ENCODE measurements at regions not wholly inside any gene's neighbourhood (a gene's known extent, or its start where the extent isn't known, plus 50 kb on each side); places are given as distances from the start of the nearest gene placed in this dataset.

DNA sequence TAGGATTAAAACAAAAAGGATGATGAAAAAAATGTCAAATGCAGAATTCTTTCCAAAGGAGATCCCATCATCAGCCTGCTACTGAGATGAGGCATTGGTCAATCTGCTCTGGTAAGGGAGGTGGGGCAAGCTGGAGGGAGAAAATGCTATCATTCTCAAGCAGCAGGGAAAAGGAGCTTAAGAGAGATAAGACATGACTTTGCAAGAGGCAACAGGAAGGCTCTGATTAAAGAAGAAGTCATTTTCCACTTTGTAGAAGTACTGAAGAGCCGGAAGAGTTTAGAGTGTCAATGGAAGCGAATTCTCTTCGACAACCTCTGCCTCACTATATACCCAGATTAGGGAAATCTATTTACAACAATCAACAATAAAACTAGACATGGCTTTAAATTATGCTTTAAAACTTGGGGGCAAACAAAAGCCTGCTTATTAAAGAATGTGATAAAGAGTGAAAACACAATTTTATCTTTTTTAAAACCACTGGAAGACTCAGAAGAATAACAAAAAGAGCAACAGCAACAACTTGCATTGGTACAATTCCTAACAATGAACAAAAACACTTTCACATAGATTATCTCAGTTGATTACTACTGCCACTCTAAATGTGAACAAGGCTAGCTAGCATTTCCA, 81.8 kb upstream of the NANOGP8 start:
- TF ChIP-seq GABPA (IDR thresholded peaks at IDR 0.05; ENCODE audit: low read depth) (no peak), SPI1 (IDR thresholded peaks at IDR 0.05; ENCODE audit: borderline replicate concordance, low read depth) (no peak), POLR2AphosphoS5 (IDR thresholded peaks at IDR 0.05; ENCODE audit: low read depth) (no peak)
- TF ChIP-seq, protein P1, sequence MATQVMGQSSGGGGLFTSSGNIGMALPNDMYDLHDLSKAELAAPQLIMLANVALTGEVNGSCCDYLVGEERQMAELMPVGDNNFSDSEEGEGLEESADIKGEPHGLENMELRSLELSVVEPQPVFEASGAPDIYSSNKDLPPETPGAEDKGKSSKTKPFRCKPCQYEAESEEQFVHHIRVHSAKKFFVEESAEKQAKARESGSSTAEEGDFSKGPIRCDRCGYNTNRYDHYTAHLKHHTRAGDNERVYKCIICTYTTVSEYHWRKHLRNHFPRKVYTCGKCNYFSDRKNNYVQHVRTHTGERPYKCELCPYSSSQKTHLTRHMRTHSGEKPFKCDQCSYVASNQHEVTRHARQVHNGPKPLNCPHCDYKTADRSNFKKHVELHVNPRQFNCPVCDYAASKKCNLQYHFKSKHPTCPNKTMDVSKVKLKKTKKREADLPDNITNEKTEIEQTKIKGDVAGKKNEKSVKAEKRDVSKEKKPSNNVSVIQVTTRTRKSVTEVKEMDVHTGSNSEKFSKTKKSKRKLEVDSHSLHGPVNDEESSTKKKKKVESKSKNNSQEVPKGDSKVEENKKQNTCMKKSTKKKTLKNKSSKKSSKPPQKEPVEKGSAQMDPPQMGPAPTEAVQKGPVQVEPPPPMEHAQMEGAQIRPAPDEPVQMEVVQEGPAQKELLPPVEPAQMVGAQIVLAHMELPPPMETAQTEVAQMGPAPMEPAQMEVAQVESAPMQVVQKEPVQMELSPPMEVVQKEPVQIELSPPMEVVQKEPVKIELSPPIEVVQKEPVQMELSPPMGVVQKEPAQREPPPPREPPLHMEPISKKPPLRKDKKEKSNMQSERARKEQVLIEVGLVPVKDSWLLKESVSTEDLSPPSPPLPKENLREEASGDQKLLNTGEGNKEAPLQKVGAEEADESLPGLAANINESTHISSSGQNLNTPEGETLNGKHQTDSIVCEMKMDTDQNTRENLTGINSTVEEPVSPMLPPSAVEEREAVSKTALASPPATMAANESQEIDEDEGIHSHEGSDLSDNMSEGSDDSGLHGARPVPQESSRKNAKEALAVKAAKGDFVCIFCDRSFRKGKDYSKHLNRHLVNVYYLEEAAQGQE (IDR thresholded peaks at IDR 0.05; ENCODE audit: insufficient replicate concordance, low read depth) = no peak
- TF ChIP-seq, protein P2, sequence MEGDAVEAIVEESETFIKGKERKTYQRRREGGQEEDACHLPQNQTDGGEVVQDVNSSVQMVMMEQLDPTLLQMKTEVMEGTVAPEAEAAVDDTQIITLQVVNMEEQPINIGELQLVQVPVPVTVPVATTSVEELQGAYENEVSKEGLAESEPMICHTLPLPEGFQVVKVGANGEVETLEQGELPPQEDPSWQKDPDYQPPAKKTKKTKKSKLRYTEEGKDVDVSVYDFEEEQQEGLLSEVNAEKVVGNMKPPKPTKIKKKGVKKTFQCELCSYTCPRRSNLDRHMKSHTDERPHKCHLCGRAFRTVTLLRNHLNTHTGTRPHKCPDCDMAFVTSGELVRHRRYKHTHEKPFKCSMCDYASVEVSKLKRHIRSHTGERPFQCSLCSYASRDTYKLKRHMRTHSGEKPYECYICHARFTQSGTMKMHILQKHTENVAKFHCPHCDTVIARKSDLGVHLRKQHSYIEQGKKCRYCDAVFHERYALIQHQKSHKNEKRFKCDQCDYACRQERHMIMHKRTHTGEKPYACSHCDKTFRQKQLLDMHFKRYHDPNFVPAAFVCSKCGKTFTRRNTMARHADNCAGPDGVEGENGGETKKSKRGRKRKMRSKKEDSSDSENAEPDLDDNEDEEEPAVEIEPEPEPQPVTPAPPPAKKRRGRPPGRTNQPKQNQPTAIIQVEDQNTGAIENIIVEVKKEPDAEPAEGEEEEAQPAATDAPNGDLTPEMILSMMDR (IDR thresholded peaks at IDR 0.05; ENCODE audit: insufficient read depth, low read length) = no peak
- no peak for DNase-seq (ENCODE audit: low read depth in 1 of 2, low spot score in 1 of 2)
- H3K27ac ChIP-seq (replicated peaks) = no peak overlapping the region

DNA sequence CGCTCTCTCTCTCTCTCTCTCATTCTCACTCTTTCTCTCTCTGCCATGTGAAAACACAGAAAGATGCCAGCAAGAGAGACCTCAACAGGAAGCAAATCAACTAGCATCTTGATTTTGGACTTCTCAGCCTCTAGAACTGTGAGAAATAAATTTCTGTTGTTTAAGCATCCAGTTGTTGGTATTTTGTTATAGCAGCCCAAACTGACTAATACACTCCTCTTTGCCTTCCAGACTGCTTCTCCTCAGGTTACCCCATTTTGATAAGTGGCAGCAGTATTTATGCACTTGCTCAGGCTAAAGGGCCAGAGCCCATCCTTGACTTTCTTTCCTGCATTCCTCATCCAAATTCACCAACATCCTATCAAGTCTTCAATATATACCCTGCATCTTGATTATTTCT, 76.6 kb upstream of the NANOGP8 start:
- Histone ChIP-seq H3K4me3 (replicated peaks; ENCODE audit: insufficient read depth, low read length) (no peak overlapping the region), H3K27ac (replicated peaks) (no peak overlapping the region), H3K27me3 (ENCODE audit: insufficient read depth, poor library complexity, severe bottlenecking) (no peaks in the 10 kb centered on the region)
- TF ChIP-seq, protein P1 (IDR thresholded peaks at IDR 0.05; ENCODE audit: insufficient replicate concordance, low read depth) = no peak
- TF ChIP-seq GABPA (IDR thresholded peaks at IDR 0.05; ENCODE audit: low read depth) (no peak), POLR2AphosphoS5 (IDR thresholded peaks at IDR 0.05; ENCODE audit: low read depth) (no peak), SPI1 (IDR thresholded peaks at IDR 0.05; ENCODE audit: borderline replicate concordance, low read depth) (no peak)
- TF ChIP-seq, protein P2 (IDR thresholded peaks at IDR 0.05; ENCODE audit: insufficient read depth, low read length) = no peak
- DNase-seq (ENCODE audit: low read depth in 1 of 2, low spot score in 1 of 2) = no peak

More for the DNA sequence above, 81.8 kb upstream of the NANOGP8 start:
- Histone ChIP-seq H3K4me3 (replicated peaks; ENCODE audit: insufficient read depth, low read length) (no peak overlapping the region), H3K27me3 (ENCODE audit: insufficient read depth, poor library complexity, severe bottlenecking) (no peaks in the 10 kb centered on the region)

DNA sequence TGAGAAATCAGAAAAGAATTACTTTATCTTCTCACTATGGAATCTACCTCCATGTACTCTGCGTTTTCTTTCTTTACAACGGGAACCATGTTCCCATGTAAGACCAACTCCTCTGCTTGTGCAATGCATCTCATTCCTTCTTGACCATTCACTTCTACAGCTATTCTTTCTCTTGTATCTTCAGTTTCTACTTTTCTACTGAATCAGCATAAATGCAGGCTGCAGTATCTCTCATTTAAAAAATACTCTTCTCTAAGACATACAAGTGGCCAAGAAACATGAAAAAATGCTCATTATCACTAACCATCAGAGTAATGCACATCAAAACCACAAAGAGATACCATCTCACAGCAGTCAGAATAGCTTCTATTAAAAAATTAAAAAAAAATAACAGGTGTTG, 74.1 kb upstream of the NANOGP8 start:
- Histone ChIP-seq H3K4me3 (replicated peaks; ENCODE audit: insufficient read depth, low read length) (no peak overlapping the region), H3K27ac (replicated peaks) (no peak overlapping the region), H3K27me3 (ENCODE audit: insufficient read depth, poor library complexity, severe bottlenecking) (no peaks in the 10 kb centered on the region)
- TF ChIP-seq, protein P2 (IDR thresholded peaks at IDR 0.05; ENCODE audit: insufficient read depth, low read length) = no peak
- TF ChIP-seq POLR2AphosphoS5 (IDR thresholded peaks at IDR 0.05; ENCODE audit: low read depth) (no peak), GABPA (IDR thresholded peaks at IDR 0.05; ENCODE audit: low read depth) (no peak), SPI1 (IDR thresholded peaks at IDR 0.05; ENCODE audit: borderline replicate concordance, low read depth) (no peak)
- TF ChIP-seq, protein P1 (IDR thresholded peaks at IDR 0.05; ENCODE audit: insufficient replicate concordance, low read depth) = no peak
- DNase-seq (ENCODE audit: low read depth in 1 of 2, low spot score in 1 of 2) = no peak

All from HL-60 (cell line).